Transverse colon (tissue), 3 donors: ENCODE measurements at regions not wholly inside any gene's neighbourhood (a gene's known extent, or its start where the extent isn't known, plus 50 kb on each side); places are given as distances from the start of the nearest gene placed in this dataset.

Experiments
- EP300 ChIP-seq: sonication (generic); formaldehyde crosslinking; IDR thresholded peaks from one replicate; pipeline ENCODE4 v1.6.1; 2017; ENCODE audit warnings: antibody characterized with exemption, low read depth
- POLR2A ChIP-seq: fragments of 450-650 bp; IDR thresholded peaks from one replicate; pipeline ENCODE4 v1.6.1; 2016; ENCODE audit warnings: antibody characterized with exemption, mild to moderate bottlenecking, moderate library complexity
- TF ChIP-seq, protein P1 (sequence below), 5 experiments: fragments of 200-600 bp in 3 of 5; fragments of 450-650 bp in 2 of 5; sonication (generic) in 3 of 5; IDR thresholded peaks; 1 replicate in 2 of 5; 2 replicates in 3 of 5; pipeline ENCODE4 v1.5.1; 2016 to 2017; ENCODE audit warnings: antibody characterized with exemption in 5 of 5, inconsistent platforms in 3 of 5, mild to moderate bottlenecking in 2 of 5, moderate library complexity in 1 of 5

GRCh38 chr5:174483411-174483810 is 241.0 kb upstream of the MSX2 start:
- TF ChIP-seq, protein P1, sequence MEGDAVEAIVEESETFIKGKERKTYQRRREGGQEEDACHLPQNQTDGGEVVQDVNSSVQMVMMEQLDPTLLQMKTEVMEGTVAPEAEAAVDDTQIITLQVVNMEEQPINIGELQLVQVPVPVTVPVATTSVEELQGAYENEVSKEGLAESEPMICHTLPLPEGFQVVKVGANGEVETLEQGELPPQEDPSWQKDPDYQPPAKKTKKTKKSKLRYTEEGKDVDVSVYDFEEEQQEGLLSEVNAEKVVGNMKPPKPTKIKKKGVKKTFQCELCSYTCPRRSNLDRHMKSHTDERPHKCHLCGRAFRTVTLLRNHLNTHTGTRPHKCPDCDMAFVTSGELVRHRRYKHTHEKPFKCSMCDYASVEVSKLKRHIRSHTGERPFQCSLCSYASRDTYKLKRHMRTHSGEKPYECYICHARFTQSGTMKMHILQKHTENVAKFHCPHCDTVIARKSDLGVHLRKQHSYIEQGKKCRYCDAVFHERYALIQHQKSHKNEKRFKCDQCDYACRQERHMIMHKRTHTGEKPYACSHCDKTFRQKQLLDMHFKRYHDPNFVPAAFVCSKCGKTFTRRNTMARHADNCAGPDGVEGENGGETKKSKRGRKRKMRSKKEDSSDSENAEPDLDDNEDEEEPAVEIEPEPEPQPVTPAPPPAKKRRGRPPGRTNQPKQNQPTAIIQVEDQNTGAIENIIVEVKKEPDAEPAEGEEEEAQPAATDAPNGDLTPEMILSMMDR (IDR thresholded peaks at IDR 0.05), result no peak
- TF ChIP-seq POLR2A (no peak), EP300 (no peak)
